GM18505 (cell line): ENCODE measurements at regions not wholly inside any gene's neighbourhood (a gene's known extent, or its start where the extent isn't known, plus 50 kb on each side); places are given as distances from the start of the nearest gene placed in this dataset.
"Not testable (repeated sequence)": the region's sequence is repeated elsewhere in the genome, so short reads cannot be mapped to it uniquely, and the experiment has no call there.

ENCODE experiments used
- ATAC-seq: cut with Tn5 transposase; IDR thresholded peaks from one replicate; pipeline ENCODE4 v1.9.1; 2021; ENCODE audit not compliant: unreplicated experiment

DNA sequence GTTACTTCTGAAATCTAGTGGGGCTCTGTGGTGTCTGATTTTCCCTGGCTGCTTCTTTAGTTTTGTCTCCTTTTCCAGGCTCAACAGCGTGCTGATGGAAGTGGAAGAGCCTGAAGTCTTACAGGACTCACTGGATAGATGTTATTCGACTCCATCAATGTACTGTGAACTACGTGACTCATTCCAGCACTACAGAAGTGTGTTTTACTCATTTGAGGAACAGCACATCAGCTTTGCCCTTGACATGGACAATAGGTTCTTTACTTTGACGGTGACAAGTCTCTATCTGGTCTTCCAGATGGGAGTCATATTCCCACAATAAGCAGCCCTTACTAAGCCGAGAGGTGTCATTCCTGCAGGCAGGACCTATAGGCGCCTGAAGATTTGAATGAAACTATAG, 51.1 kb downstream of the NBPF8 start:
- not testable (repeated sequence) for ATAC-seq

DNA sequence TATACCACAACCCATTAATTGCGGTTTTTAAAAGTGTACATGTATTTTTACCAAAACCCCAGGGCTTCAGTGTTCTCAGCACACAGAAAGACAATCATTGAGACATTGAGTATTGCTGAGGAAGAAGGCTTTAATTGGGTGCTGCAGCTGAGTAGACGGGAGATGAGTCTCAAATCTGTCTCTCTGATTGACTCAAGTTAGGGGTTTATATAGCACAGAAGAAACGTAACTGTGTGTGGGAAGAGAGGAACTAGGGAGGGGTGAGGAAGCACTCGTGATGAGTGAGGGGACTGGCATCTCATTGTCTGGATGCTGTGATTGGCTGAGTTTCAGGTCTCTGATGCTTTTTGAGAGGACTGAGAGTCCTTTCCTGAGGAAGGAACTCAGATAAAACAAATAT, 62.8 kb downstream of the NBPF8 start:
- ATAC-seq, result not testable (repeated sequence)

DNA sequence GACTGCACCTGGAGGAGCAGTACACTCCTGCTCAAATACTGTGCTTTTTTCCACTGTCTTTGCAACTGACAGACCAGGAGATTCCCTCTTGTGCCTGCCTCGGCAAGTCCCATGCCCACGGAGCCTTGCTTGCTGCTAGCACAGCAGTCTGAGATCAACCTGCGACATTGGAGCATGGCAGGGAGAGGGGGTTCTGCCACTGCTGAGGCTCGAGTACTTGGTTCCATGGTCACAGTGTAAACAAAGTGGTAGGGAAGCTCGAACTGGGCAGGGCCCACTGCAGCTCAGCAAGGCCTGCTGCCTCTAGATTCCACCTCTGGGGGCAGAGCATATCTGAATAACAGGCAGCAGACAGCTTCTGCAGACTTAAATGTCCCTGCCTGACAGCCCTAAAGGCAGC, 63.6 kb downstream of the NBPF8 start:
- ATAC-seq, result not testable (repeated sequence)

DNA sequence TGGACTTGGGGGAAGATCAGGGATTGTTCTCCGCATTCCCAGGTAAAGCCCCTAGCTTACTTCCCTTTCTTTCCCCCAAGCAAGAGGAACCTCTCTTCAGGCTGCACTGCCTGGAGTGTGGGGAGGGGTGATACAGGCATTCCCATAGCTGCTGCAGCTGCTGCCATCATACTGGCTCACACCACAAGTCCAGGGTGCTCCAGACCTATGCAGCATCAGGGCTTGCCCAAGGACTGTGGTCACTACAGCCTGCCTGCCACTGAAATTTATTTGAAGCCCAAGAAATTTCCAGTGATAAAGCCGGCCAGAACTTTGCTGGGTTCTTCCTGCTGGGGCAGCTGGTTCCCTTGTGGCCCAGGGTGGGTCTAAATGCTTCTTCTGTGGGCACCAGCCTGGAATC, 72.7 kb downstream of the NBPF8 start:
- not testable (repeated sequence) for ATAC-seq

DNA sequence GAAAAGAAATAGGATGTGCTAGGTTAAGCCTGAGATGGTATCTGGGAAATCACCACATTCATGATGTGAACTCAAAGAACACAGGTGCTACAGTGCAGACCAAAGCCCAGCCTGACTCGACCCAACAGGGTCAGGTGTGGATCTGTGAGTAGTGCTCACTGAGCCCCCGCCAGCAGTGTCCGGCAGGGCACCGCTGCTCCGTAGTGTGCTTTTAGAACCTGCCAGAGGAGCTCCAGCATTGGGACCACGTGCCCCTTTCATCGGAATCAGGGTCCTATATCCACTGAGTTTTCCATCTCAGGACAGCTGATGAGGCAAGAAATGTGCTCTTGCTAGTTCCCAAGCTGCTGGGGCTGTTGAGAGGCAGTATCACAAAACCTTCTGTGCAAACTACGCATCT, 74.4 kb downstream of the NBPF8 start:
- not testable (repeated sequence) for ATAC-seq

DNA sequence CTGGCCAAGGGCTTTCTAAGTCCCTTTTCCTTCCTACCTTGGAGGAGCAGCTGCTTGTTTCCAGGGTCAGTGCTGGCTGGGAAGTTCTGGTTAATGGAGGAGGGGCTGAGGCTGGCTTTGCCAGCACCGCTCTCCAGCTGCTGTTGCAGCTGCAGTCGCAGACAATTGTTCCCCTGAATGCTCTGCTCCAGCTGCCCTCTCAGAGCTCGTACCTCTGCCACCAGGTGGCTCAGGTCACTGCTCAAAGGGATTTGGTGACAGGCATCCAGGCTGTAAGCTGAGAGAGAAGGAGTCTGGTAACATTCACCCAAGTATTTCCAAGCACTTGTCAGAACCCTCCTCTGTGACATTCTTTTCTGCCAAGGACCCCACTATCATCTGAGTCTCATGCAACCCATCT, 82.3 kb downstream of the NBPF8 start:
- ATAC-seq, result not testable (repeated sequence)

DNA sequence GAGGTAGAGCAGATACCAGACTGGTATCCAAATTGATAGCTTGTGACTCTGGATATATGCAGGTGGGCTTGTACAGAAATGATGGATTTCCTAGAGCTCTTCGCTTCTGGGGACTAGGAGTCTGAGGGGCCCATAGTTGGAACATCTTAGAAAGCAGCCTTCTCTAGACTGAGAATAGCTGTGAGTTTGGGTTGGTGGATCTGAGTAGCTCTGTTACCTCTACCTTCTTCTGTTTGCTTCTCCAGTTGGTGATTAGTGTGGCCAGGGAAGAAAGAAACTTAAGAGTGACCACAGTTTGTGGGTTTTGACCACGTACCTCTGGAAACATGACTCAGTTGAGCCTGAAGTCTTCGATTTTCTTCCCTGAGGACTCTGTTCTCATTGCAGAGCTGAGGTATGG, 88.4 kb downstream of the NBPF8 start:
- not testable (repeated sequence) for ATAC-seq

DNA sequence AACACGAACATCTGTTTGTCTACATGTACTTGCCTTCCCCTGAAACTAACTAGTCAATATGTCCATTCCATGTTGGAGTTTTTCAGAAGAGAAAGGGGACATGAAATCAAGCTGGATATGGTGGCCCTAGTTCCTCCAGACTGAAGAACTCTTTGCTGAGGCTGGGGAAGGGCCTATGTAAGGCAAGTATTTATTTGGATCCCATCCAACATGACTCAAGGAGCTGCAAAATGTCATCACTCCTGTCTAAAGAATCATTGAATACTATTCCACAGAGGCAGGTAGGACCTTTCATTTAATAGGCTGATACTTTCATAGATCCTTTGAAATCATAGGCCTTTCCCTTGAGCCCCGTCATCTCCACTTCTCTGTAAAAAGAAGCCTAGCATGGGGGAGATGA, 91.5 kb downstream of the NBPF8 start:
- ATAC-seq, result not testable (repeated sequence)

DNA sequence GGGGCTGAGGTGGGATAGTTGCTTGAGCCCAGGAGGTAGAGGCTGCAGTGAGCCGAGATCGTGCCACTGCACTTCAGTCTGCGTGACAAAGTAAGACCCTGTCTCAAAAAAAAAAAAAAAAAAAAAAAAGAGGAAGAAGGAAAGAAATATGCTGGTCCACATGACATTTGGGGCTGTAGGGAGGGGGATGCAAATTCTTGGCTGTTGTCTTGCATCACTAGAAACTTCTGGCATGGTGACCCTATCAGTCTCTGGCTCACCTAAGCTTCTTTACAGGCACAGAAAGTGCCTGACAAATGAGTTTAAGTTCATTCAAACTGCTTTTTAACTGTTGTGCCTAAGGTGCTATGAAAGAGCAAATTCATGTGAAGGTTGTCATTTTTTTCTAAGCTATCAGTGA, 93.5 kb downstream of the NBPF8 start:
- not testable (repeated sequence) for ATAC-seq

DNA sequence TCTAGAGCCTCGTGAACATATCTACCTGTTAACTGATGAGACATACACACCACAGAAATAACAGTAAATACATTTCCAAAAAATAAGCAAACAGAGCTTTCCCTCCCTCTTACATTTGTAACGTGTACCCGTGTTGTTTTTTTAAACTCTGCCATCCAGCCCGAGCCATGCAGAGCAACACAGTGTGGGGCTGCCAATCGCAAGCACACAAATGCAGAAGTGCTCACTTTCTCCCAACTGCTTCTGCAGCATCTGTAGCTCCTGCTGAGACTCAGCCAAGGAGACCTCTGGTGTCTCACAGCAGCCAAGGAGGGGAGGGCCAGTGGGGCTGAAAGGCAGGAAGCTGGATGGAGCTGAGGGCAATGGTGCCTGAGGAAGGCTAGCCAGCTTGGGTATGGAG, 94.4 kb downstream of the NBPF8 start:
- ATAC-seq, result not testable (repeated sequence)

DNA sequence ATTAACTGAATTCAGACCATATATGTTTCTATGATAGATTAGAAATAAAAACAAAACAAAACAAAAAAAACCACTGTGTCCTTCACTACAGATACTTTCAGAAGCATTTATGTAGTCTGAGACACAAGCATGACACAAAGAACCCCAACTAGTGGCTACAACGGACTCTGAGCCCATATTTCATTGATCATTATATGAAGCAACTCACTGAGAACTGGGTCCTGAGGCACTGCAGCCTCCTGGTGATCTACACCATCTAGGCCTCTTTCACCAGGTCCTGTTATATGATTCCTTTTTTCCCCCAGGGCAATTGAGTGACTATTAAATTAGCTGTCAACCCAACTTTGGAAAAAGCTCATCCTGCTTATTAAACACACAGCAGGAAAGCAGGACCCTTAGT, 98.3 kb downstream of the NBPF8 start:
- ATAC-seq, result not testable (repeated sequence)

DNA sequence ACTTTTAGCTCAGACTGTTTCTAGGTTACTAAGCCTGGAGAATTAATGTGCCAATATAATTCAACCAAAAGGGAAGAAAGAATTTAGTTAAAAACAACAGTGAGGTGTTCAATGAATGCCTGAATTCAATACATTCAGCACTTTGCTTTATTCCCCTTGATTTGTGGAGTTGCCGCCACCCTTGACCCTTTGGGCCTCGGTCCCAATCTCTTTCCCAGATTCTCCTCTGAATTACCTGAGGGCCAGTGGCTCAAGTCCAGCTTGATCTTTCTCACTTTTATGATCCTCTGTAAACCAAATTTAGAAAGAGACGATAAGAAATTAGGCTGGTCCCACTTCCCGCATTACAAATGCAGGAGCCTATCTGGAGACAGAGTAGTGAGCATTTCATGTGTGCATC, 98.7 kb downstream of the NBPF8 start:
- ATAC-seq, result not testable (repeated sequence)

DNA sequence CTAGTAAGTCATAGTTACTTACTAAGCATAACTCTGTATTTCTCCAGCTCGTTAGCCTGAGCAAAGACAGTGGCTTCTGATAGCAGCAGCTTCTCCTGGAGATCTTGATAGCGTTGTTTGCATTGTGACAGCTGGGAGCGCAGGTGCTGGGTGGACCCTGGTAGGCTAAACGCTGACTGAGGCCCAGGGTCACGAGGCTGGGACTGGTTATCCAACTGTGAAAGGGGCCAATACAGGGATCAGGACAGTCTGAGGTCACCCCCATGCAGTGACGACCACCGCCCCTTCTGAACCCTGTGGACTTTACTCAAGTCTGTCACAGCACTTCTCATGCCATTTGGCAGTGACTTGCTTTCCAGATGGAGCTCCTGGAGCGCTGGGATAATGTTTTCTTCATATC, 104.4 kb downstream of the NBPF8 start:
- not testable (repeated sequence) for ATAC-seq

DNA sequence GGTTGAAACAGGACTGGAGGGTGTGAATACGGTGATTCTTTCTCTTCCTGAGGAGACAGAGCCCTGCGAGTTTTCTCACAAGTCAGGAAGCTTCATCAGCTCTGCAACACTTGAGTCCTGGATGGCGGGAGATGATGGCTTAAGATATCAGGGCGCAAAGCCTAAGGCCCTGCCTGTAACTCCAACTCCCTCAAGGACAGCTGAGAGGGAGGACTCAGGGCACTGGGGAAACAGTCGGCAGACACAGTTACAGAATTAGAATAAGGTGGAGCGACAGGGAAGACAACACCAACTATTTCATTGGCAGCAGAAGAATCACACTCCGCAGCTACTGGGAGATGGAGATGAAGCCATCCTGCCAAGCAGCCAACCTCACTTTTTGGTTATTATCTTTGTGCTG, 109.6 kb downstream of the NBPF8 start:
- ATAC-seq, result not testable (repeated sequence)

DNA sequence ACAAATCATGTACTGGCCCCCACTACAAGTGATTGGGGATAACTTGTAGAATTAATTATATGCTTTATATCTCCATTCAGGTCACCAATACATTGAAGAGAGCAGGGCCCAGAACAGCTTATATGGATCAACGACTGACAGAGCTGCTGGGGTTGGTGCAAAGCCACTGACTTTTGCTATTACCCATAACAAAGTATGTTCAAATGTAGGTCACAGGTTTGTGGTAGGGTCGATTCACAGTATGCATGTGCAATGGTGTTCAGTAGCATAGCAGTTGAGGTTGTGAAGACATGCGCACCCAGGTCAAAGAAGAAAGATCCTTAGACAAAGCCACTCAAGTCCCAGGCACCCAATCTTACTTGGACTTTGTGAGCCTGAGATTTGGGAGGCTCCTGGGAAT, 110.6 kb downstream of the NBPF8 start:
- ATAC-seq, result not testable (repeated sequence)

DNA sequence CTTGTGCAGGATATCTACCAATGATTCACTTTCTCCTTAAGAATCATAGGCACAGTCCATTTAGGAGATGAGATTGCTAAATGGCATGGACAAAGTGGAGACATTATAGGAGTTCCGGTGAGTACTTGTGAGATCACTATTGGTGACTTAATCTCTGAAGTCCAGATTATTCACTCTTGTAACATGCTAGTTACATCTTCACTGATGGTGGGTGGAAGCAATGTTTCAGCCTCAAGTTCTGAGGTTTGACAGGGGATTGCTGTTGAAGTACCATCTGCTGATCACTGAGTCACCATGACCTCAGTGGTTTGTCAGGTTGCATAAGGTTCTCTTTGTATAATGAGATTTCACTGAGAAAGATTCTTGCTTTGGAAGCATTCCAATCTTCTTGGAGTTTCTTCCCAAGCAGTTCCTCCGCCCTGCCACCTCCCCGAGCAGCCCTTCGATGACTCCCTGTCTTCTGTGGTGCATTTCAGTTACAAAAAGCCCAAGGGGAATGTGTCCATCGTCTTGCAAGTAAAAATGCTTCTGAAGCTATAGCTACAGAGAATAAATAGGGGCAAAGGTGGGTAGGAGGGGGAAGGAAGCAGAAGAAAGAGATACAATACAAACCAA, 114.7 kb downstream of the NBPF8 start:
- not testable (repeated sequence) for ATAC-seq

DNA sequence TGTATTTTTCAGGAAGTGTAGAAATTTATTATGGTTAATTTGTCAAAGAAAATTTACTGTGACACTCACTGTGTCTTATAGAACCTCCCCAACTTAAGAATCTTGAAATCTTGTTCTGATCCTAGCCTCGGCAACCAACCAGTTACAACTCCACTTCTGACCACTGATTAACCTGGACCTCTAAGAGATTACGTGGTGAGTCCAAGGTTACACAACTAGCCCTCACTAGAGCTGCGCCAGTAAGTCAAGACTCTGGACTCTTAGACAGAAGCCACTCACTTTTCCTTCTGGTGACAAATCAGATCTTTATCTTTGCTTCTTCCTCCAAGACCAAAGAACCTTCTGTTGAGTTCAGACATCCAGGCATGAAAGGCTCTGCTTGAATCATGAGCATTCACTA, 116.6 kb downstream of the NBPF8 start:
- not testable (repeated sequence) for ATAC-seq

DNA sequence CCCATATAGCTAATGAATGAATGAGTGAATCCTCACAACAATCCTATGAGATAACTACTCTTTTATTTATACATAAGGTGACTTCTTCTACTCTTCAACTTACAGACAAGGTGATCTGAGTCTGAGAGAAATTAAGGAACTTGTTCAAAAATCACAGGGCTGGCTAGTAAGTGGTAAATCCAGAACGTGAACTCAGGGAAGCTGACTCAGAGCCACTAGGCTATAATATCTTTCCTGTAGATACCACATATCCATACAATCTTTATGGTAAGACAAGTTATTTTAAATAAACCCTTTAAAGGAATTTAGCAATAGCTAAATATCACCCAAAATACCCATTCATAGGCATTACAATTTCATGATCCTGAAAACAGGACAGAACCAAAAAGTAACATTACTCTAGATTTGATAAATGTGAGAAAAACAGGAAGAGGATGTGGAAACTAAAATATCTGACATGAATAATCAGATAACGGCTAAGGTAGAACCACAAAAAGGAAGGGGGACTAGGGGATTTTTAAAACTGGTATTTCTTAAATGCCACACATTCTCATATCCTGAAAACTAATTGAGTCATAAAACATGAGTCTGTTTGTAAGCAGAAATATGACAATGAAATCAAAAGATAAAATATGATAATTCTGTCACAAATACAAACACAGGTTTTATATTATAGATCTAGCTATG, 119.7 kb downstream of the NBPF8 start:
- peak; percentile 75 for ATAC-seq

DNA sequence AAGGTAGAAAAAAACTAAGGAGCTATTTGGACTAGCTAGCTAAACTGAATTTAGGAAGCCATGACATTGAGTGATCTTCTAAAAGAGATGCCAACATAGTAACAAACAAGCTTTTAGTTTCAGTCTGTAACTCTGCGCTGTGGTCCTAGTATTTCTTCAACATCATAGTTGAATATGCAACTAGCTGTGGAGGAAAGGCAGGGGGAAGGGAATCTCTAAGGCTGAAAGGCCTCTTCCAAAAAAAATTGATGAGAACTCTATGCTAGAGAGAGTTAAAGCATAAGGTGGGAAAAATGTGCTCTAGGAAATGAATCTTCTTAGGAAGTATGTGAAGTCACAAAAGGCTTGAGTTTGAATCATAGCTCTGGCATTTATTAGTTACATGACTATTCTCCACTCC, 120.2 kb downstream of the NBPF8 start:
- ATAC-seq, result peak; percentile 61

DNA sequence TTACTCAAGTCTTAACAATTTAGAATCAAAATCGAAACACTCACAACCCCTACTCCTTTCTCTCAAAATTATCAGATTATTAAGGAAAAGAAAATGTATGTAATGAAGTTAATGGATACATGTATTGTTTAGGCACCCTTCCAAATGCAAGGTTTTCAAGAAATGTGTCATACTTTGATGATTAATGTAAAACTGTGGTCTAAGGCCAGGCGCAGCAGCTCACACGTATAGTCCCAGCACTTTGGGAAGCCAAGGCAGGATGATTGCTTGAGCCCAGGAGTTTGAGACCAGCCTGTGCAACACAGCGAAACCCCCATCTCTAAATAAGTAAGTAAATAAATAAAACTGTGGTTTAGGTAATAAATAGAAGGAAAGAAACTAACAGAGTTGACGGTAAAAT, 126.6 kb downstream of the NBPF8 start:
- ATAC-seq, result not testable (repeated sequence)

DNA sequence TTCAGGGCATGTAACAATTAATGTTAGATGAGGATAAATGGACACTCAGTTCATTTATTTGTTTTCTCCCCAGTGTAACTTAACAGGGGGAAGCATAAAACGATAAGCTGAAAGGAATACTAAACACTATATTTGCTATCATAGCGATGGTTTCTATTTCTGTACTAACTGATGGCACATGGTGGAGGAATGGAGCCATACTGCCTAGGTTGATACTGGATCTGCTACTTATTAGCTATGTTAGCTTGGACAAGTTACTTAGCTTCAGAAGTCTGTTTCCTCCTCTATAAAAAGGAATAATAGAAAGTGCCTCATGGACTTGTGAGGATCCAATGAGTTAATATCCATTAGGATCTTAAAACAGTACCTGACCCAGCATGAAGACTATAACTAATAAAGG, 127.5 kb downstream of the NBPF8 start:
- ATAC-seq, result not testable (repeated sequence)

DNA sequence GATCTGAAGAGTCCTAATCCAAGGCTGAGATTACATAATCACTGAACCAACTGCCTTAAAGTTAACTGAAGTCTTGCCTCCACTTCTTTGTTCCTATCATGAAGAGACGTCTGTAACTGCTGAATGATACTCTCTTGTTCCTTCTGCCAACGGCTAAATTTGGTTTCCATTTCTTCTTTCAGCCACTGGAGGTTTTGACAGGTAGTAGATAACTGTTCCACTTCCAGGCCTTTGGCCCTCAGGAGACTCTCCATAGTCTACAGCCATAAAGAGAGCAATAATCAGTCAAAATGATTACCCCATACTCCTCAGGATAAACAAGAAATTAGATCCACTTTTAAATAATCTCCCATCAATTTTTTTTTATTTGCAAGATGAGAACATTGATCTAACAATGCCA, 128.1 kb downstream of the NBPF8 start:
- not testable (repeated sequence) for ATAC-seq
